GM18907 (cell line): ENCODE measurements at regions not wholly inside any gene's neighbourhood (a gene's known extent, or its start where the extent isn't known, plus 50 kb on each side); places are given as distances from the start of the nearest gene placed in this dataset.
"Not testable (repeated sequence)": the region's sequence is repeated elsewhere in the genome, so short reads cannot be mapped to it uniquely, and the experiment has no call there.

ENCODE experiments used
- ATAC-seq: cut with Tn5 transposase; IDR thresholded peaks from one replicate; pipeline ENCODE4 v1.9.1; 2021; ENCODE audit warnings: mild to moderate bottlenecking, moderate library complexity; ENCODE audit not compliant: unreplicated experiment

GRCh38 chrX:20718592-20719380 lies 452.1 kb upstream of the RPS6KA3 start:
- ATAC-seq: no peak

- ATAC-seq: no peak
These were observed 448.5 kb upstream of the RPS6KA3 start for GRCh38 chrX:20715176-20715575.

GRCh38 chrX:20712811-20713210 lies 446.1 kb upstream of the RPS6KA3 start:
- ATAC-seq: no peak

- no peak for ATAC-seq
These were observed 444.7 kb upstream of the RPS6KA3 start for GRCh38 chrX:20711366-20711765.

GRCh38 chrX:20693078-20693477 lies 426.4 kb upstream of the RPS6KA3 start:
- no peak for ATAC-seq

GRCh38 chrX:20686256-20686655 lies 419.5 kb upstream of the RPS6KA3 start:
- no peak for ATAC-seq

GRCh38 chrX:20685652-20686051 lies 418.9 kb upstream of the RPS6KA3 start:
- no peak for ATAC-seq

- no peak for ATAC-seq
These were observed 415.0 kb upstream of the RPS6KA3 start for GRCh38 chrX:20681683-20682082.

- no peak for ATAC-seq
These were observed 414.3 kb upstream of the RPS6KA3 start for GRCh38 chrX:20680998-20681397.

GRCh38 chrX:20672476-20672875 lies 405.8 kb upstream of the RPS6KA3 start:
- ATAC-seq: no peak

GRCh38 chrX:20671746-20672145 lies 405.0 kb upstream of the RPS6KA3 start:
- ATAC-seq: not testable (repeated sequence)

GRCh38 chrX:20670611-20671010 lies 403.9 kb upstream of the RPS6KA3 start:
- no peak for ATAC-seq

GRCh38 chrX:20668550-20668949 lies 401.8 kb upstream of the RPS6KA3 start:
- no peak for ATAC-seq

- no peak for ATAC-seq
These were observed 399.6 kb upstream of the RPS6KA3 start for GRCh38 chrX:20666331-20666730.

GRCh38 chrX:20665481-20665880 lies 398.8 kb upstream of the RPS6KA3 start:
- no peak for ATAC-seq

- ATAC-seq: no peak
These were observed 398.1 kb upstream of the RPS6KA3 start for GRCh38 chrX:20664774-20665173.

GRCh38 chrX:20664131-20664530 lies 397.4 kb upstream of the RPS6KA3 start:
- ATAC-seq: no peak

GRCh38 chrX:20663336-20663735 lies 396.6 kb upstream of the RPS6KA3 start:
- no peak for ATAC-seq

- no peak for ATAC-seq
These were observed 390.0 kb upstream of the RPS6KA3 start for GRCh38 chrX:20656721-20657120.

GRCh38 chrX:20654596-20655106 lies 387.9 kb upstream of the RPS6KA3 start:
- ATAC-seq: no peak

GRCh38 chrX:20653070-20653469 lies 386.4 kb upstream of the RPS6KA3 start:
- no peak for ATAC-seq

GRCh38 chrX:20641954-20642353 lies 375.2 kb upstream of the RPS6KA3 start:
- no peak for ATAC-seq

GRCh38 chrX:20639115-20639514 lies 372.4 kb upstream of the RPS6KA3 start:
- ATAC-seq: no peak
